HepG2 (cell line): ENCODE measurements at regions not wholly inside any gene's neighbourhood (a gene's known extent, or its start where the extent isn't known, plus 50 kb on each side); places are given as distances from the start of the nearest gene placed in this dataset.
"Not testable (repeated sequence)": the region's sequence is repeated elsewhere in the genome, so short reads cannot be mapped to it uniquely, and the experiment has no call there.

Experiments used
- ATAC-seq: fragments of 200-7000 bp; cut with Tn5 transposase; 3 replicates; pipeline ENCODE4 v1.9.1; 2020; ENCODE audit warnings: mild to moderate bottlenecking, moderate library complexity
- BruUV-seq: library from RNA; stranded (reverse); fragments of 400-500 nt; replicated peaks from 2 replicates; lab custom pipeline; 2021; lab: Mats Ljungman, UMichigan
- CTCF ChIA-PET: fragments of 300-600 bp; formaldehyde crosslinking; extraction: SDS; loops from one replicate; lab custom pipeline; 2021; ENCODE audit warnings: low total read pairs, inconsistent platforms, low intra/inter-chr PET ratio; lab: Yijun Ruan, JAX
- POLR2A ChIA-PET: fragments of 350-600 bp; sonication (Branson Sonifier 250); formaldehyde crosslinking; loops from one replicate; lab custom pipeline; 2020; ENCODE audit warnings: antibody characterized with exemption, inconsistent platforms; lab: Yijun Ruan, JAX
- DNase-seq: peaks from one replicate; pipeline ENCODE4 v3.0.0-alpha.2; 2015; ENCODE audit warnings: low spot score
- FAIRE-seq: peaks from 3 replicates; lab custom pipeline; 2011; peaks lifted over from hg19 to GRCh38; lab: Jason Lieb, UNC
- H2AFZ ChIP-seq: one replicate; pipeline ENCODE4 v1.6.1; 2011; ENCODE audit warnings: low read length, inconsistent platforms
- H3K27ac ChIP-seq: fragments of 300-600 bp; 3 replicates; pipeline ENCODE4 v1.8.0; 2011; ENCODE audit warnings: mixed run types, mild to moderate bottlenecking, mixed read lengths, low read length, inconsistent platforms; ENCODE audit not compliant: insufficient read depth; ENCODE audit errors: extremely low read length
- H3K27me3 ChIP-seq, 2 experiments: fragments of 200-600 bp in 1 of 2; 2 replicates in 1 of 2; 3 replicates in 1 of 2; pipeline versions ENCODE4 v1.6.0 to v1.8.0; 2011; ENCODE audit warnings: low read length in 2 of 2, mild to moderate bottlenecking in 2 of 2, moderate library complexity in 2 of 2, inconsistent platforms in 1 of 2; ENCODE audit not compliant: insufficient read depth in 2 of 2, control insufficient read depth in 1 of 2
- H3K36me3 ChIP-seq, 2 experiments: fragments of 200-600 bp in 1 of 2; replicated peaks in 1 of 2; 2 replicates in 1 of 2; 3 replicates in 1 of 2; pipeline versions ENCODE4 v1.5.1 to v1.8.0; 2011; ENCODE audit warnings: low read length in 2 of 2, inconsistent platforms in 1 of 2; ENCODE audit not compliant: insufficient read depth in 2 of 2, control insufficient read depth in 1 of 2
- H3K4me1 ChIP-seq: 2 replicates; pipeline ENCODE4 v1.5.1; 2012; ENCODE audit warnings: low read length, inconsistent platforms; ENCODE audit not compliant: insufficient read depth
- H3K4me2 ChIP-seq: 2 replicates; pipeline ENCODE4 v1.6.0; 2011; ENCODE audit warnings: low read depth, low read length, inconsistent platforms
- H3K4me3 ChIP-seq, 3 experiments: fragments of 200-600 bp in 1 of 3; sonication (generic), shearing (Covaris generic) in 1 of 3; replicated peaks in 1 of 3; 2 replicates each; pipeline ENCODE4 v1.5.1; 2011 to 2016; ENCODE audit warnings: low read length in 3 of 3, inconsistent platforms in 2 of 3, low read depth in 2 of 3, mild to moderate bottlenecking in 2 of 3, control low read depth in 1 of 3, mixed read lengths in 1 of 3; ENCODE audit not compliant: insufficient read depth in 1 of 3
- H3K79me2 ChIP-seq: one replicate; pipeline ENCODE4 v1.6.1; 2011; ENCODE audit warnings: low read length, inconsistent platforms; ENCODE audit not compliant: insufficient read depth
- H3K9ac ChIP-seq: 2 replicates; pipeline ENCODE4 v1.6.0; 2011; ENCODE audit warnings: mild to moderate bottlenecking, low read depth, low read length, inconsistent platforms; ENCODE audit not compliant: insufficient read depth
- H3K9me3 ChIP-seq: 2 replicates; pipeline ENCODE4 v1.5.1; 2012; ENCODE audit warnings: mild to moderate bottlenecking, low read length
- H4K20me1 ChIP-seq: 2 replicates; pipeline ENCODE4 v1.6.0; 2011; ENCODE audit warnings: inconsistent platforms, mild to moderate bottlenecking, low read length, moderate library complexity; ENCODE audit not compliant: insufficient read depth
- BCL6 ChIP-seq: IDR thresholded peaks from 2 replicates; pipeline ENCODE4 v1.6.1; 2016; ENCODE audit warnings: missing genetic modification reagents, missing compliant biosample characterization
- PTBP1 ChIP-seq: fragments of 200-400 bp; formaldehyde crosslinking; IDR thresholded peaks from 2 replicates; pipeline ENCODE4 v1.6.1; 2018; ENCODE audit warnings: low read length, low read depth; ENCODE audit not compliant: poor library complexity, severe bottlenecking
- ZNF20 ChIP-seq: sonication (generic); formaldehyde crosslinking; IDR thresholded peaks from 2 replicates; pipeline ENCODE4 v1.4.0; 2020; ENCODE audit warnings: mild to moderate bottlenecking, moderate library complexity, missing genetic modification reagents
- ZNF317 ChIP-seq: sonication (generic); formaldehyde crosslinking; IDR thresholded peaks from 2 replicates; pipeline ENCODE4 v1.5.0; 2020; ENCODE audit warnings: mild to moderate bottlenecking, missing genetic modification reagents
- WGBS: methylation state at CpG from one replicate; pipeline ENCODE4 v1.1.6; 2017; ENCODE audit warnings: low lambda C conversion rate; 5-methylcytosine and 5-hydroxymethylcytosine counted together
- in situ Hi-C: cut with HindIII; loops from 2 replicates; pipeline ENCODE4 v1.10.0; 2017; ENCODE audit warnings: low pct_unique_long_range_greater_than_20kb; ENCODE audit not compliant: extremely low pct_ligation_motif_present
- intact Hi-C: fragments of 100-400 bp; cut with micrococcal nuclease; formaldehyde crosslinking; loops from one replicate; pipeline ENCODE4 v1.10.0; 2022; ENCODE audit not compliant: unreplicated experiment
- TF ChIP-seq, protein P1 (sequence below): IDR thresholded peaks from 2 replicates; pipeline ENCODE4 v1.4.0; 2020; ENCODE audit warnings: mild to moderate bottlenecking, missing genetic modification reagents

- TF ChIP-seq, protein P1, sequence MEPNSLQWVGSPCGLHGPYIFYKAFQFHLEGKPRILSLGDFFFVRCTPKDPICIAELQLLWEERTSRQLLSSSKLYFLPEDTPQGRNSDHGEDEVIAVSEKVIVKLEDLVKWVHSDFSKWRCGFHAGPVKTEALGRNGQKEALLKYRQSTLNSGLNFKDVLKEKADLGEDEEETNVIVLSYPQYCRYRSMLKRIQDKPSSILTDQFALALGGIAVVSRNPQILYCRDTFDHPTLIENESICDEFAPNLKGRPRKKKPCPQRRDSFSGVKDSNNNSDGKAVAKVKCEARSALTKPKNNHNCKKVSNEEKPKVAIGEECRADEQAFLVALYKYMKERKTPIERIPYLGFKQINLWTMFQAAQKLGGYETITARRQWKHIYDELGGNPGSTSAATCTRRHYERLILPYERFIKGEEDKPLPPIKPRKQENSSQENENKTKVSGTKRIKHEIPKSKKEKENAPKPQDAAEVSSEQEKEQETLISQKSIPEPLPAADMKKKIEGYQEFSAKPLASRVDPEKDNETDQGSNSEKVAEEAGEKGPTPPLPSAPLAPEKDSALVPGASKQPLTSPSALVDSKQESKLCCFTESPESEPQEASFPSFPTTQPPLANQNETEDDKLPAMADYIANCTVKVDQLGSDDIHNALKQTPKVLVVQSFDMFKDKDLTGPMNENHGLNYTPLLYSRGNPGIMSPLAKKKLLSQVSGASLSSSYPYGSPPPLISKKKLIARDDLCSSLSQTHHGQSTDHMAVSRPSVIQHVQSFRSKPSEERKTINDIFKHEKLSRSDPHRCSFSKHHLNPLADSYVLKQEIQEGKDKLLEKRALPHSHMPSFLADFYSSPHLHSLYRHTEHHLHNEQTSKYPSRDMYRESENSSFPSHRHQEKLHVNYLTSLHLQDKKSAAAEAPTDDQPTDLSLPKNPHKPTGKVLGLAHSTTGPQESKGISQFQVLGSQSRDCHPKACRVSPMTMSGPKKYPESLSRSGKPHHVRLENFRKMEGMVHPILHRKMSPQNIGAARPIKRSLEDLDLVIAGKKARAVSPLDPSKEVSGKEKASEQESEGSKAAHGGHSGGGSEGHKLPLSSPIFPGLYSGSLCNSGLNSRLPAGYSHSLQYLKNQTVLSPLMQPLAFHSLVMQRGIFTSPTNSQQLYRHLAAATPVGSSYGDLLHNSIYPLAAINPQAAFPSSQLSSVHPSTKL: no peak
- TF ChIP-seq PTBP1 (no peak), BCL6 (no peak), ZNF20 (CRISPR knock-in tag) (no peak)
- TF ChIP-seq, all 625 proteins: peak for 0
Observed at GRCh38 chr9:126183266-126183665, 143.4 kb upstream of the MVB12B start (continued).

- H4K20me1 ChIP-seq, H3K36me3 ChIP-seq, DNase-seq, in situ Hi-C loops, CTCF ChIA-PET, intact Hi-C loops, H3K4me1 ChIP-seq, H3K79me2 ChIP-seq, POLR2A ChIA-PET, H2AFZ ChIP-seq, H3K27ac ChIP-seq, H3K9ac ChIP-seq, ATAC-seq, H3K4me2 ChIP-seq, FAIRE-seq, BruUV-seq, H3K9me3 ChIP-seq, H3K4me3 ChIP-seq: not testable (repeated sequence)
- 13% methylated on average over 2 of the region's 2 CpGs for WGBS
- H3K27me3 ChIP-seq: peaks cover 0 to 12% of the 10 kb centered on the region in 2 experiments; a peak in 3 of 5 replicates
- peak; percentile 84 for TF ChIP-seq ZNF317 (CRISPR knock-in tag)
Observed at GRCh38 chr9:126190994-126191393, 135.6 kb upstream of the MVB12B start.
